Adipocyte (in vitro differentiated cells): ENCODE measurements at regions not wholly inside any gene's neighbourhood (a gene's known extent, or its start where the extent isn't known, plus 50 kb on each side); places are given as distances from the start of the nearest gene placed in this dataset.

ENCODE experiments used
- DNase-seq: peaks from one replicate; pipeline ENCODE4 v3.0.0-alpha.2; 2015; ENCODE audit warnings: low read depth
- H3K27me3 ChIP-seq: replicated peaks from 2 replicates; pipeline ENCODE4 v1.7.0; 2013; ENCODE audit warnings: mild to moderate bottlenecking, low read length, moderate library complexity; ENCODE audit not compliant: control insufficient read depth, insufficient read depth
- H3K36me3 ChIP-seq: 2 replicates; pipeline ENCODE4 v1.7.0; 2013; ENCODE audit warnings: low read length, mild to moderate bottlenecking, moderate library complexity; ENCODE audit not compliant: control insufficient read depth, insufficient read depth, severe bottlenecking
- H3K4me1 ChIP-seq: 2 replicates; pipeline ENCODE4 v1.7.0; 2013; ENCODE audit warnings: mild to moderate bottlenecking, low read length, moderate library complexity; ENCODE audit not compliant: control insufficient read depth, insufficient read depth
- H3K4me3 ChIP-seq: 2 replicates; pipeline ENCODE4 v1.7.0; 2013; ENCODE audit warnings: mild to moderate bottlenecking, low read length, moderate library complexity
- H3K9ac ChIP-seq: 2 replicates; pipeline ENCODE4 v1.7.0; 2013; ENCODE audit warnings: mild to moderate bottlenecking, low read length, moderate library complexity
- H3K9me3 ChIP-seq: 2 replicates; pipeline ENCODE4 v1.7.0; 2013; ENCODE audit warnings: mild to moderate bottlenecking, low read length, moderate library complexity; ENCODE audit not compliant: control insufficient read depth

DNA sequence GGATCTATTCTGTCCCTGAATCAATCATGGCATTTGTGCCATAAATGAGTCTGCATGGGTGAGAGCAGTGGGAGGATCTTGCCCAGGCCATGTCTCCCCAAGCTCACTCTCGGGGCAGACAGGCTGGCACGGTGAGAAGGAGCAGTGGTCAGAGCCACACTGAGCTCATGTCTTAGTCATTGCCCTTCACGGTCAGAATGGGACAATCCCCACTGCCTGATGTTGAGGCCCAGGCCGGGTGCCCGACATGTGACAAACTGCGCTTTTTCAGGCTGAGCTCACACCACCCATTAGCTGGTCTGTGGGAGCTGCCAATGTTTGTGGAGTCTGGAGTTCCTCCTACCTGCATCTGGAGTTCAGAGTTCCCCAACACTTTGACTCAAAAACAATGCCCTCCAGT lies 481.9 kb downstream of the COG6 start:
- Histone ChIP-seq H3K4me3 (no peak overlapping the region), H3K9ac (no peak overlapping the region), H3K27me3 (no peaks in the 10 kb centered on the region), H3K36me3 (no peaks in the 10 kb centered on the region), H3K4me1 (peaks cover 8% of the 10 kb centered on the region), H3K9me3 (no peaks in the 10 kb centered on the region)
- DNase-seq = no peak

- no peaks in the 10 kb centered on the region for H3K9me3 ChIP-seq
- H3K4me3 ChIP-seq = no peak overlapping the region
- DNase-seq = no peak
- H3K4me1 ChIP-seq = no peaks in the 10 kb centered on the region
- no peak overlapping the region for H3K9ac ChIP-seq
- H3K36me3 ChIP-seq = no peaks in the 10 kb centered on the region
- H3K27me3 ChIP-seq = peaks cover 5% of the 10 kb centered on the region
Measured at GRCh38 chr13:40139896-40140520, 484.5 kb downstream of the COG6 start.

- Histone ChIP-seq H3K4me3 (no peak overlapping the region), H3K36me3 (no peaks in the 10 kb centered on the region), H3K9ac (no peak overlapping the region), H3K27me3 (peaks cover 5% of the 10 kb centered on the region), H3K9me3 (no peaks in the 10 kb centered on the region), H3K4me1 (no peaks in the 10 kb centered on the region)
- DNase-seq = no peak
Measured at GRCh38 chr13:40141859-40142555, 486.5 kb downstream of the COG6 start.

- Histone ChIP-seq H3K9ac (no peak overlapping the region), H3K36me3 (no peaks in the 10 kb centered on the region), H3K4me1 (no peaks in the 10 kb centered on the region), H3K27me3 (peaks cover 5% of the 10 kb centered on the region), H3K9me3 (no peaks in the 10 kb centered on the region), H3K4me3 (no peak overlapping the region)
- DNase-seq = no peak
Measured at GRCh38 chr13:40143106-40143505, 487.6 kb downstream of the COG6 start.

GRCh38 chr13:40143559-40143958 lies 488.1 kb downstream of the COG6 start:
- H3K9me3 ChIP-seq = no peaks in the 10 kb centered on the region
- H3K36me3 ChIP-seq = no peaks in the 10 kb centered on the region
- no peaks in the 10 kb centered on the region for H3K4me1 ChIP-seq
- peaks cover 5% of the 10 kb centered on the region for H3K27me3 ChIP-seq
- H3K4me3 ChIP-seq = no peak overlapping the region
- no peak overlapping the region for H3K9ac ChIP-seq
- DNase-seq = no peak

- Histone ChIP-seq H3K4me1 (peaks cover 13% of the 10 kb centered on the region), H3K36me3 (no peaks in the 10 kb centered on the region), H3K9me3 (no peaks in the 10 kb centered on the region), H3K4me3 (no peak overlapping the region), H3K9ac (no peak overlapping the region), H3K27me3 (peaks cover 5% of the 10 kb centered on the region)
- no peak for DNase-seq
Measured at GRCh38 chr13:40145139-40145538, 489.7 kb downstream of the COG6 start.

DNA sequence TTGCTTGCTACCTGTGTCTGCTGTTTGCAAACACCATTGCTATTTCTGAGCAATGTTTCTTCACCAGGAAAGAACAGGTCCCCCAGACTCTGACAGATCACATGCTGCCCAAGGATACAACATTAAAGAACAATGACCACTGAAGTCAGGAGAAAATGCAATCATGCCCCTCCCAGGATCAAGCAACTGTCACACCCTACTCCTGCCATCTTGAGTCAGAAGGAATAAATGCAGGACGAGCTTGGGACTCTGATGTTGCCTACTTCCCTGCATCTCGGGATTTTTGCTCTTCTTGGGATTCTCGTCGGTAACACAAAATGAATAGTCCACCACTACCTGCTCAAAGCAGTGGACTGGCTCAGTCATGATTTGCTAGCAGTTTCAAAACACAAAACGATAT lies 490.6 kb downstream of the COG6 start:
- Histone ChIP-seq H3K36me3 (no peaks in the 10 kb centered on the region), H3K4me1 (peaks cover 13% of the 10 kb centered on the region), H3K9me3 (no peaks in the 10 kb centered on the region), H3K4me3 (no peak overlapping the region), H3K27me3 (peaks cover 5% of the 10 kb centered on the region), H3K9ac (no peak overlapping the region)
- no peak for DNase-seq

GRCh38 chr13:40146611-40147117 lies 491.2 kb downstream of the COG6 start:
- Histone ChIP-seq H3K9ac (no peak overlapping the region), H3K4me3 (no peak overlapping the region), H3K4me1 (peaks cover 17% of the 10 kb centered on the region), H3K27me3 (peaks cover 5% of the 10 kb centered on the region), H3K36me3 (no peaks in the 10 kb centered on the region), H3K9me3 (no peaks in the 10 kb centered on the region)
- no peak for DNase-seq

DNA sequence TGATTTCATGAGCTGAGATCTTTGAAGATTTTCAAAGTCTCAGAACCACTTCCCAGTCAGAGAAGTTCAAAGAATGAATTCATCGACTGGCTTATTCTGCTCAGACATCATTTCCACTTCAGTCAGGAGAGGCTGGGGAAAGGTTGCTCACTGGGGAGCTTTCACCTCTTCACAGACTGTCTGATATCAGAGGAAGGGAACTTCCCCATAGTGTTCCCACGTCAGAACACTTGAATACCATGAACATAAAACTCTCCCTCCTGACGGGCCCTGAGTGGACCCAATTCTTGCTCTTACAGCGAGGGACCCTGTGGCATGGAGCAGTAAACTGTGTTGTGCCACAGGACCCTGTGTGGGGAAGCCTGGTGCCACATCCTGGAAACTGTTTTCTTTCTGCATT lies 492.6 kb downstream of the COG6 start:
- no peak for DNase-seq
- H3K9ac ChIP-seq = no peak overlapping the region

DNA sequence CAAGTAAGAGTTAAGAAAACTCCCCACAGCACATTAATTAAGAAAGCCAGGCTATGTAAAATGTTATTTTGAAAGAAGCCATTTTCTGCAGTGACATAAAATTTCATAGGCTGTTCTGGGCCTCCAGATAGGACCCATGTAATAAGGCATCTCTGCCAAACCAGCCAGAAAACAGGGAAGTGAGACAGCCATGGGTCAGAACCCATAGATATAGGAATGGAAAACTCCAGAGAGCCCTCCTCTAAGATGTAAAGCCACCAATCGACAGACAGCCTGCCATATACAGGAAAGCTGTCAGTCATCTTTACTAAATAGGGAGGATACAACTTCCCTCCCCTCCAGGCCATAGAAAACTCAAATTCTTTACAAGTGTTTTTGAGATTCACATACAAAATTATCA lies 493.3 kb downstream of the COG6 start:
- DNase-seq = no peak
- peak overlapping the region; percentile 72 for H3K9ac ChIP-seq
- no peak overlapping the region for H3K4me3 ChIP-seq
- no peaks in the 10 kb centered on the region for H3K36me3 ChIP-seq
- H3K9me3 ChIP-seq = no peaks in the 10 kb centered on the region
- peaks cover 26% of the 10 kb centered on the region for H3K4me1 ChIP-seq
- no peaks in the 10 kb centered on the region for H3K27me3 ChIP-seq

More for the DNA sequence above, 492.6 kb downstream of the COG6 start:
- Histone ChIP-seq H3K9me3 (no peaks in the 10 kb centered on the region), H3K4me3 (no peak overlapping the region), H3K36me3 (no peaks in the 10 kb centered on the region), H3K27me3 (peaks cover 5% of the 10 kb centered on the region), H3K4me1 (peaks cover 26% of the 10 kb centered on the region)

- H3K4me3 ChIP-seq = no peak overlapping the region
- DNase-seq = peak; percentile 8
Measured at GRCh38 chr13:40149611-40150274, 494.3 kb downstream of the COG6 start.

More at GRCh38 chr13:40149611-40150274, 494.3 kb downstream of the COG6 start:
- Histone ChIP-seq H3K9me3 (no peaks in the 10 kb centered on the region), H3K36me3 (no peaks in the 10 kb centered on the region), H3K27me3 (no peaks in the 10 kb centered on the region), H3K4me1 (peaks cover 26% of the 10 kb centered on the region), H3K9ac (peak overlapping the region; percentile 72)
